Colonic mucosa (tissue), 4 donors: ENCODE measurements at regions not wholly inside any gene's neighbourhood (a gene's known extent, or its start where the extent isn't known, plus 50 kb on each side); places are given as distances from the start of the nearest gene placed in this dataset.

Experiments
- DNase-seq: peaks from one replicate; pipeline ENCODE4 v3.0.0-alpha.2; 2020
- H3K27ac ChIP-seq: fragments of 200-600 bp; one replicate; pipeline ENCODE4 v1.8.0; 2021
- H3K27me3 ChIP-seq: fragments of 200-600 bp; one replicate; pipeline ENCODE4 v1.8.0; 2021
- H3K36me3 ChIP-seq: fragments of 200-600 bp; one replicate; pipeline ENCODE4 v1.8.0; 2021
- H3K4me1 ChIP-seq: fragments of 200-600 bp; one replicate; pipeline ENCODE4 v1.8.0; 2021; ENCODE audit warnings: mild to moderate bottlenecking
- H3K4me3 ChIP-seq: fragments of 200-600 bp; one replicate; pipeline ENCODE4 v1.8.0; 2021
- H3K9ac ChIP-seq, 2 donors: one replicate each; pipeline ENCODE4 v1.7.0; 2013; ENCODE audit warnings: control low read depth in 2 of 2, low read depth in 2 of 2, low read length in 2 of 2
- H3K9me3 ChIP-seq: fragments of 200-600 bp; one replicate; pipeline ENCODE4 v1.8.0; 2021
- CTCF ChIP-seq: fragments of 200-600 bp; IDR thresholded peaks from one replicate; pipeline ENCODE4 v1.8.0; 2022; ENCODE audit warnings: antibody characterized with exemption, mild to moderate bottlenecking
- intact Hi-C: fragments of 100-400 bp; cut with DNase I; formaldehyde crosslinking; loops from one replicate; pipeline ENCODE4 v1.14.1; 2022
- donor health status: healthy.
- donor health status: DM: no; HTN: no; CAD: no.
- donor health status: DM: no; HTN: no; CAD: no.

GRCh38 chr16:7914748-7915147 lies 582.1 kb downstream of the RBFOX1 start:
- Histone ChIP-seq H3K4me1 (no peaks in the 10 kb centered on the region), H3K27me3 (no peaks in the 10 kb centered on the region), H3K9ac (no peak overlapping the region), H3K4me3 (no peak overlapping the region), H3K9me3 (no peaks in the 10 kb centered on the region), H3K36me3 (no peaks in the 10 kb centered on the region), H3K27ac (no peak overlapping the region)
- intact Hi-C loops = no loop called here
- no peak for DNase-seq
- TF ChIP-seq CTCF = no peak

- Histone ChIP-seq H3K9me3 (no peaks in the 10 kb centered on the region), H3K4me1 (no peaks in the 10 kb centered on the region), H3K36me3 (no peaks in the 10 kb centered on the region), H3K27me3 (no peaks in the 10 kb centered on the region), H3K27ac (no peak overlapping the region), H3K4me3 (no peak overlapping the region), H3K9ac (no peak overlapping the region)
- no peak for TF ChIP-seq CTCF
- DNase-seq = no peak
- intact Hi-C loops = no loop called here
These were observed 579.5 kb downstream of the RBFOX1 start for GRCh38 chr16:7912132-7912531.

GRCh38 chr16:7910116-7910515 lies 577.5 kb downstream of the RBFOX1 start:
- intact Hi-C loops = no loop called here
- H3K27me3 ChIP-seq = no peaks in the 10 kb centered on the region
- no peak for DNase-seq
- no peaks in the 10 kb centered on the region for H3K4me1 ChIP-seq
- no peak overlapping the region for H3K4me3 ChIP-seq
- no peak overlapping the region for H3K27ac ChIP-seq
- no peaks in the 10 kb centered on the region for H3K9me3 ChIP-seq
- TF ChIP-seq CTCF = no peak
- H3K9ac ChIP-seq = no peak overlapping the region
- no peaks in the 10 kb centered on the region for H3K36me3 ChIP-seq

GRCh38 chr16:7888411-7888810 lies 555.8 kb downstream of the RBFOX1 start:
- no peaks in the 10 kb centered on the region for H3K9me3 ChIP-seq
- DNase-seq = no peak
- H3K4me3 ChIP-seq = no peak overlapping the region
- no peak overlapping the region for H3K27ac ChIP-seq
- H3K4me1 ChIP-seq = no peaks in the 10 kb centered on the region
- H3K36me3 ChIP-seq = no peaks in the 10 kb centered on the region
- H3K27me3 ChIP-seq = no peaks in the 10 kb centered on the region
- no peak overlapping the region for H3K9ac ChIP-seq
- intact Hi-C loops = no loop called here
- TF ChIP-seq CTCF = no peak

GRCh38 chr16:7887316-7887715 lies 554.7 kb downstream of the RBFOX1 start:
- no peak overlapping the region for H3K27ac ChIP-seq
- TF ChIP-seq CTCF = no peak
- no peak overlapping the region for H3K4me3 ChIP-seq
- no peaks in the 10 kb centered on the region for H3K36me3 ChIP-seq
- no peaks in the 10 kb centered on the region for H3K27me3 ChIP-seq
- H3K9ac ChIP-seq = no peak overlapping the region
- intact Hi-C loops = no loop called here
- no peaks in the 10 kb centered on the region for H3K4me1 ChIP-seq
- H3K9me3 ChIP-seq = no peaks in the 10 kb centered on the region
- DNase-seq = no peak

GRCh38 chr16:7871979-7872378 lies 539.3 kb downstream of the RBFOX1 start:
- no peak overlapping the region for H3K4me3 ChIP-seq
- no peak for DNase-seq
- no peaks in the 10 kb centered on the region for H3K36me3 ChIP-seq
- no peak for TF ChIP-seq CTCF
- no peak overlapping the region for H3K27ac ChIP-seq
- intact Hi-C loops = no loop called here
- H3K4me1 ChIP-seq = no peaks in the 10 kb centered on the region
- no peak overlapping the region for H3K9ac ChIP-seq
- no peaks in the 10 kb centered on the region for H3K27me3 ChIP-seq
- H3K9me3 ChIP-seq = no peaks in the 10 kb centered on the region
